NCI-H1417 treated with DMSO at 0.1 percent for 48 hours (cell line): ENCODE measurements at regions not wholly inside any gene's neighbourhood (a gene's known extent, or its start where the extent isn't known, plus 50 kb on each side); places are given as distances from the start of the nearest gene placed in this dataset.
"Not testable (repeated sequence)": the region's sequence is repeated elsewhere in the genome, so short reads cannot be mapped to it uniquely, and the experiment has no call there.

Source experiments
- DNase-seq: peaks from one replicate; lab custom pipeline; 2025; lab: John Stamatoyannopoulos, UW

DNA sequence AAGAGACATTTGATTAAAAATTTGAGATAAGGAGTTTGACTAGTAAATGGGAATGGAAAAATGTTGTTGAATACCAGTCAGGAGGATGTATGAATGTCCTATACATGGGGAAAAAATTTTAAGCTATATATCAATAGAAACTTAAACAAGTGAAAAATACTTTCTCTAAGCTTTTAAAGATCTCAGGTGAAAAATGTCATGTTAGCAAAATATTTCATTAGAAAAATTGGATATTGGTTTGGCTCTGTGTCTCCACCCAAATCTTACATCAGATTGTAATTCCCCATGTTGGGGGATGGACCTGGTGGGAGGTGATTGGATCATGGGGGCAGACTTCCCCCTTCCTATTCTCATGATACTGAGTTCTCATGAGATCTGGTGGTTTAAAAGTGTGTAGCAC lies 279.6 kb upstream of the CADM2 start:
- no peak for DNase-seq

DNA sequence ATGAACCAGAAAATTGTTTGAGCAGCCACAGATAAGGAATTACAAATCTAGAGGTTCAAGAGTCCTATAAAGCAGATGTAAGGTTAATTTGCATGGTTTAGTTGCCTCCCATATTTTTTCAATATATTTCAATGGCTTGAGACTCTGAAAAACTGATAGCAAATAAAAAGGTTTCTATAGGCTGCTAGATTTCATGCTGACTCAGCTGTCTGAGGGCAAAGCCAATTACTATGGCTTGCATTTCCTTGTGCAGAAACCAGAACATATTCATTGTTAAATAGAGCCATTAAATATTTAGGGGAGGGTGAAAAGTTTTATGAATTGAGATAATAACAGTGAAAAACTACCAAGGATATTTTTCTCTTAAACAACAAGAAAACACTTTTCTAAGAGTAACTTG lies 278.1 kb upstream of the CADM2 start:
- no peak for DNase-seq

DNA sequence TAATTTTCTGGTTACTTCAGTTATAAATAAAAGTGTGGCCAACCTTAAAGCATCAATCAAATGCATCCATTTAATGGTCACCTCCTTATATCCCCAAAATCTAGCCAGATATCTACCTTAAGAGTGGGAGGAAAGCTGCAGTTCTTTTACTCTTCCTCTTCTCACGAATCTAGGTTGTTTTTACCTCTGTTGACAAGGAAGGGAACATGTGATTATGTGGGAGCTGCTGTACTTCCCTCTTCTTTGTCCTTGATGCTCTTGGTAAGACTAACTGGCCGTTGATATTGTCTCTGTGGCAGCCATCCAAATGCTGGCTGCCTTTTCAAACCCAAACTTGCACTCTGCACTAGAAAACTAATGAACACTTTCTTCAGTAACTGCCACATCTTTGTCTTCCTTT lies 275.3 kb upstream of the CADM2 start:
- DNase-seq = no peak

DNA sequence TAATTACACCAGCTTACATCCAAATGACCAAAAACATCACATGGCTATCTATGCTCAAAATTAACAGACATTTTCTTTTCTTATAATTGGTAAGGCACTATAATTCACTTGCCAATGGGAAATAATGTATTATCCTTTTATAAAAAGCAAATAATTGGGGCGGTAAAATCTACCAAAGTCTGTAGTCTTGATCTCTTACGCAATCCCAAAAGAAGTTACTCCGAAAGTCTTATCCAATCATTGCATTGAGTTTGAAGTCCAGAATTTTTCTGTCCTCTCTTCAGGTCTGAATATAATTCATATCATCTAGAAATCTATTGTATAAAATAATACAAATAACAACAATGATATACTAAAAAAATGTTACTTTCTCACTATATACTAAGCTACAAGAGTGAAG lies 273.3 kb upstream of the CADM2 start:
- no peak for DNase-seq

GRCh38 chr3:84692261-84692660 lies 266.5 kb upstream of the CADM2 start:
- no peak for DNase-seq

DNA sequence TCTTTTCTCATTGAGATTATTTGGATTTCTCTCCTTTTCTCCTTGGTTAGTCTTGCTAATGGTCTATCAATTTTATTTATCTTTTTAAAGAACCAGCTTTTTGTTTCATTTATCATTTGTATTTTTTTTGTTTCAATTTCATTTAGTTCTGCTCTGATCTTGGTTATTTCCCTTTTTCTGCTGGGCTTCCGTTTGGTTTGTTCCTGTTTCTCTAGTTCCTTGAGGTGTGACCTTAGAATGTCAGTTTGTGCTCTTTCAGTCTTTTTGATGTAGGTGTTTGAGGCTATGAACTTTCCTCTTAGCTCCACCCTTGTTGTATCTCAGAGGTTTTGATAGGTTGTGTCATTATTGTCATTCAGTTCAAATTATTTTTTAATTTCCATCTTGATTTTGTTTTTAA lies 248.5 kb upstream of the CADM2 start:
- not testable (repeated sequence) for DNase-seq

- no peak for DNase-seq
These were observed 240.9 kb upstream of the CADM2 start for GRCh38 chr3:84717894-84718293.

GRCh38 chr3:84724877-84725276 lies 233.9 kb upstream of the CADM2 start:
- DNase-seq = no peak

DNA sequence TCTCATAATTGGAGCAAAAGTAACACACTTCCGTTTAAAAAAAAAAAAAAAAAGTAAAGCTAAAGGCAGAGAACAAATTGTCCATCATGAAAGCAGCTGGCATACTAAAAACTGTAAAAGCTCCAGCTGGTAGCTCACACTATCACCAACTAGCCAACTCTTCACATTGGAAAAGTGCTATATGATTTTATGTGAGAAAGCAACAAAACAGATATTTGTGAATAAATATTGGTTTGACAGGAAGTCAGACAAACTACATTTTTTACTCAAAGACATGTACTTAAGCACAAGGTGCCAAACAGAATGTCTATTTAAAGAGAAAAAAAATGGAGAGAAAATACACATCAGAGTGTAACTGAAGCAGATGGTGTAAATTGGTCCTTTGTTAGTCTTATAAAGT lies 231.2 kb upstream of the CADM2 start:
- no peak for DNase-seq

DNA sequence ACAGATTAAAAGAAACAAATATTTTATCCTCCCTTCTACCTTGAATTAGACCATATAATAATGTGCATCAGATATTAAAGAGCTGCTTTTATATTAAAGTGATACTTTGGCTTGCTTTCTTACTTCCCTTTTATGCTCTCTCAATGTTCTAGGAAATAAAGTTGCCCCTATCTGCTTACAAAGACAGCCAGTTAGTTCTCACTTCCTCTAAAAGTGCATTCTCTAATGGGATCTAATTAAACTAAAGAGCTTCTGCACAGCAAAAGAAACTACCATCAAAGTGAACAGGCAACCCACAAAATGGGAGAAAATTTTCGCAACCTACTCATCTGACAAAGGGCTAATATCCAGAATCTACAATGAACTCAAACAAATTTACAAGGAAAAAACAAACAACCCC lies 224.1 kb upstream of the CADM2 start:
- not testable (repeated sequence) for DNase-seq

DNA sequence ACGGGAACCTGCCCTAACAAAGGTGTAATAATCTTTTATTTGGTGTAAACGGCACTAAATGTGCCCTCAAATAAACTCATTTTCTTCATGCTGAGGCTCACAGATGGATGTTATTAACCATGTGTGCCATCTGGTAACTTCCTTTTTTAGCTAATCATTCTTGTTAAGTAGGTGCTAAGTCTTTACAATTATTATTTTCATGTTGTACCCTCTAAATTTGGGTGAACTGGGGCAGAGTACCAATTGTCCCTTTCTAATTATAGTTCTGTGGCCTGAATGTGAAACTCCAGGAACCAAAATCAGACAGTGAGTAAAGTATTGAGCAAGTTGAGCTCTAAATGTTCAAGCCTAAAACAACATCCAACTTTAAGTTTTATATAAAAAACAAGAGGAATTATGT lies 220.7 kb upstream of the CADM2 start:
- DNase-seq = no peak

GRCh38 chr3:84742915-84743425 lies 215.8 kb upstream of the CADM2 start:
- no peak for DNase-seq

GRCh38 chr3:84744130-84744529 lies 214.7 kb upstream of the CADM2 start:
- DNase-seq = no peak

- no peak for DNase-seq
These were observed 202.9 kb upstream of the CADM2 start for GRCh38 chr3:84755860-84756259.

DNA sequence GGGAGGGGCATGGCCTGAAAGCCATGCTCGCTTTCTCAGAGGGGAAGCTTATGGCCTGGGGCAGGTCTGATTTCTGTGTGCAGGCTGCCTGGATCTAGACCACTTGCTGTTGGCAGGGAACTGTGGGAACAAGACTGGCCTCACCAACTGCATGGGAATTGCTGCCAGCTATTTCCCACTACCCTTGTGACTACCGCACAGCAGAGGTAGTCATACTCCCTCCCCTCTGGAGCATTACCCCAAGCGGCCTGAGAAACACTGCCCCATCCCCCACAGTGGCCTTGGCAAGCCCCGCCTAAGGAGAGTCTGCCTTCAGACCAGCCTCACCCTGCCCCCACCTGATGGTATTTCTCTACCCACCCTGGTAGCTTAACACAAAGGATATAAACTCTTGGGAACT lies 199.4 kb upstream of the CADM2 start:
- DNase-seq = no peak

GRCh38 chr3:84772841-84773240 lies 185.9 kb upstream of the CADM2 start:
- DNase-seq = no peak

DNA sequence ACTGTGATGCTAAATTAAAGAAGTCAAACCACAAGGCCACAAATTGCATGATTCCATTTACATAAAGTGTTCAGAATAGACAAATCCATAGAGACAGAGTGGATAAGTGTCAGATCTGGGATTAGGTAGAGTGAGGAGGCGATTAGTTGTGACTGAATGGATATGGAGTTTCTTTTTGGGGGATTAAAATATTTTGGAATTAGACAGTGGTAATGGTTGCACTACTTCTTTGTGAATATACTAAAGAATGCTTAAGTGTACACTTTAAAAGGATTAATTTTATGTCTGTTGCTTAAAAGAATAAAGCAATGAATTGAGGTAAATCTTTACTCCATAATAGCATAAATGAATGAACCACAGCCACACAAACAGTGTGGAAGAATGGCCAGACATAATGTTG lies 175.5 kb upstream of the CADM2 start:
- DNase-seq = no peak

GRCh38 chr3:84789961-84790360 lies 168.8 kb upstream of the CADM2 start:
- DNase-seq = no peak

DNA sequence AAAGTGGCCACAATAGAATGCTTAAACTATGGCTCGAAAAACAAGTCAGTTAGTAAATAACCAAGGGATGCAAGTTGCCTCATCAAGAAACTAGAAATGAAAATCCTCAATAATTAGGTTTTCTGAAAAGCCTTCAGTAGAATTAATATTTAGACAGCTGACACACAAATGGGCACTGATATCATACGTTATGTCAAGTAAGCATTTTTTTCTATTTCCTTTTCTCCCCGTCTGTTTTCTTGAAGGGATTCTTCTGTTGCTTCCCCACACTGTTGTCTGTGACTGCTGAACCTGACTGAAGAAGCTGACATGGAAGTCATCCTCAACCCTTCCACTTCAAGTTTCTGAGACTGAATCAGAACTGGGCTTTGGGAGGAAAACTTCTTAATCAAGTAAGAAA lies 151.8 kb upstream of the CADM2 start:
- no peak for DNase-seq

GRCh38 chr3:84820126-84820525 lies 138.7 kb upstream of the CADM2 start:
- DNase-seq = no peak

GRCh38 chr3:84820906-84821305 lies 137.9 kb upstream of the CADM2 start:
- DNase-seq = no peak

DNA sequence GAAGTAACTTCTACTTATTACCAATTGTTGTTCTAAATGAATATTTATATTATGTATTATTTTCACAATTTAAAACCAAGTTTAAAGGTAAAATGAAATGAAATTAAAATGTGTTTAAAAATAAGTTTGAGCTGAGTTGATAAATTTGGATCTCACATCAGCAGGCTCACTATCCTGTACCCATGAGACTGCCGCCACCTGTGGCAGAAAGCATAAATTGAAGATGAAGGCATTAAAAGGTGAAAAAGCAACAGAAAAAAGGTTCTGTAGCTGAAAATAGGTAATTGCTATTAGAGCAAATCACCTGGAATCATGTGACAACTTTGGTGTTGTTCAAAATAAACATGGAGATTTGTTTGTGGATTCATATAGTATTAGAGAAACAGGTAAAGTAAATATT lies 133.0 kb upstream of the CADM2 start:
- DNase-seq = no peak

DNA sequence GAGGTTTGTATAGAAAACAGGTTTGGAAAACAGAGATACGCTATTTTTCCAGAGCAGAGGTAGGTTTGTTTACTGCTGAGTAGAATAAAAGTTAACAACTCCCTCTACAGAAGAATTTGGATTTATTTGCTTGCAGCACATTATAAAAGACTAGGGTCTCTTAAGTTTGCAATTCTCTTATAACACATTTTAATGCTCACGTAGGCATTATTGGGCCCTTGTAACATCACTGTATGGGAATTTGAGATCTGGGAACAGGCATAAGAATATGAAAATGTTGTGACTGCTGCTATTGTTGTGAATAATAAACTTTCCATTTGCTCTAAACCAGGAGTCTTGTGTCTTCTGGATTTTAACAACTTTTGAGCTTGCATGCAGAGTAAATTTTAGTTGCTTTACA lies 128.3 kb upstream of the CADM2 start:
- no peak for DNase-seq

DNA sequence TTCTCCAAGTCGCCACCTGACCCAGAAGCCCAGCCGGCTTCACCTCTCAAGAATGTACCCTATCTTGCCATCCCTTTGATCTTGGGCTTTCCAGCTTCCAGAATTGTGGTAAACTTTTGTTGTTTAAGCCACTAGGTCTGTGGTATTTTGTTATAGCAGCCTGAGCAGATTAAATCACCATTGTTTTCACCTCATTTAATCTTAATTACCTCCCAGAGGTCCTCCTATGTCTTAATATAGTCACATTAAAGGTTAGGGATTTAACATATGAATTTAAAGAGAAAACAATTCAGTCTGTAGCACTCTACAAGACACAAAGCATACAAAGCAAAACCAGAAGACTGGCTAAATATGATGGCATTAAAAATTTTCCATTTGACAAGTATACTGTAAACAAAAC lies 123.4 kb upstream of the CADM2 start:
- no peak for DNase-seq

GRCh38 chr3:84836961-84837360 lies 121.8 kb upstream of the CADM2 start:
- peak; percentile 54 for DNase-seq
